GDM1 (cell line): ENCODE measurements at regions not wholly inside any gene's neighbourhood (a gene's known extent, or its start where the extent isn't known, plus 50 kb on each side); places are given as distances from the start of the nearest gene placed in this dataset.
A peak's percentile ranks its signal among the peaks of the same experiment; 100 is the strongest.
"Not testable (repeated sequence)": the region's sequence is repeated elsewhere in the genome, so short reads cannot be mapped to it uniquely, and the experiment has no call there.

ENCODE experiments used
- DNase-seq: peaks from one replicate; lab custom pipeline; 2025; lab: John Stamatoyannopoulos, UW

GRCh38 chr2:40690525-40690924, 238.6 kb upstream of the SLC8A1 start:
- DNase-seq, result no peak

GRCh38 chr2:40700231-40700954, 248.5 kb upstream of the SLC8A1 start:
- no peak for DNase-seq

- not testable (repeated sequence) for DNase-seq
Measured at GRCh38 chr2:40712197-40712894, 260.5 kb upstream of the SLC8A1 start.

- DNase-seq, result no peak
Measured at GRCh38 chr2:40716879-40717278, 265.0 kb upstream of the SLC8A1 start.

GRCh38 chr2:40719414-40719813, 267.5 kb upstream of the SLC8A1 start:
- DNase-seq, result no peak

GRCh38 chr2:40721595-40721994, 269.7 kb upstream of the SLC8A1 start:
- DNase-seq, result no peak

- DNase-seq, result no peak
Measured at GRCh38 chr2:40723194-40723593, 271.3 kb upstream of the SLC8A1 start.

GRCh38 chr2:40725040-40725439, 273.1 kb upstream of the SLC8A1 start:
- DNase-seq, result no peak

- DNase-seq, result no peak
Measured at GRCh38 chr2:40725950-40726349, 274.1 kb upstream of the SLC8A1 start.

GRCh38 chr2:40734797-40735196, 282.9 kb upstream of the SLC8A1 start:
- no peak for DNase-seq

- DNase-seq, result no peak
Measured at GRCh38 chr2:40737180-40737579, 285.3 kb upstream of the SLC8A1 start.

- DNase-seq, result no peak
Measured at GRCh38 chr2:40740419-40740818, 288.5 kb upstream of the SLC8A1 start.

- DNase-seq, result no peak
Measured at GRCh38 chr2:40741532-40741931, 289.6 kb upstream of the SLC8A1 start.

- no peak for DNase-seq
Measured at GRCh38 chr2:40746191-40746590, 294.3 kb upstream of the SLC8A1 start.

- no peak for DNase-seq
Measured at GRCh38 chr2:40751981-40752380, 300.1 kb upstream of the SLC8A1 start.

GRCh38 chr2:40752796-40753195, 300.9 kb upstream of the SLC8A1 start:
- DNase-seq, result no peak

GRCh38 chr2:40754912-40755311, 303.0 kb upstream of the SLC8A1 start:
- no peak for DNase-seq

GRCh38 chr2:40758401-40759155, 306.7 kb upstream of the SLC8A1 start:
- no peak for DNase-seq

- DNase-seq, result peak; percentile 36
Measured at GRCh38 chr2:40760071-40760666, 308.3 kb upstream of the SLC8A1 start.

- DNase-seq, result no peak
Measured at GRCh38 chr2:40773291-40773690, 321.4 kb upstream of the SLC8A1 start.

GRCh38 chr2:40783704-40784103, 331.8 kb upstream of the SLC8A1 start:
- DNase-seq, result no peak

- DNase-seq, result no peak
Measured at GRCh38 chr2:40786636-40787035, 334.7 kb upstream of the SLC8A1 start.

- no peak for DNase-seq
Measured at GRCh38 chr2:40797120-40797519, 345.2 kb upstream of the SLC8A1 start.
